ENCODE measurements at regions not wholly inside any gene's neighbourhood (a gene's known extent, or its start where the extent isn't known, plus 50 kb on each side); places are given as distances from the start of the nearest gene placed in this dataset.

- TF ChIP-seq POLR2AphosphoS5 (IDR thresholded peaks at IDR 0.05; ENCODE audit: low read depth, low read length) (no peak), TAF1 (IDR thresholded peaks at IDR 0.05; ENCODE audit: borderline replicate concordance, insufficient read depth, low read length) (no peak), REST (IDR thresholded peaks at IDR 0.05; ENCODE audit: insufficient read depth in 1 of 2, low read depth in 2 of 2, low read length in 2 of 2) (no peak)
Observed at GRCh38 chr5:60492958-60493357, 207.0 kb downstream of the DEPDC1B start.
